ENCODE measurements at regions not wholly inside any gene's neighbourhood (a gene's known extent, or its start where the extent isn't known, plus 50 kb on each side); places are given as distances from the start of the nearest gene placed in this dataset.

DNA sequence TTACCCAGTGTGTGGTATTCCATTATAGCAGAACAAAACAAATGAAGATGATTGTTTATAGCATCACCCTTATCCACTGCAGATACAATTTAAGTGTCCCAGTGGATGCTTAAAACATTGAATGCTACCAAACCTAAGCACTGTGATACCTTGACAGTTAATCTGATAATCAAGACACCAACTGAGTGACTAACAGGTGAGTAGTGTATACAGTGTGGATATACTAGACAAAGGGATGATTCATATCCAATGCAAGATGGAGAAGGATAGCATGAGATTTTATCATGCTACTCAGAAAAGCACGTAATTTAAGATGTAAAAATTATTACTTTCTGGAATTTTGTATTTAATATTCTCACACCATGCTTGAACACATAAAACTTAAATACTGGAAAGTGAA lies 1449.0 kb downstream of the OTOL1 start (continued):
- TF ChIP-seq CUX1 (IDR thresholded peaks at IDR 0.05; ENCODE audit: insufficient replicate concordance, low read depth, low read length): no peak
- no peak for TF ChIP-seq BCL11A (IDR thresholded peaks at IDR 0.05; ENCODE audit: low read depth, low read length)
- TF ChIP-seq, protein P1, sequence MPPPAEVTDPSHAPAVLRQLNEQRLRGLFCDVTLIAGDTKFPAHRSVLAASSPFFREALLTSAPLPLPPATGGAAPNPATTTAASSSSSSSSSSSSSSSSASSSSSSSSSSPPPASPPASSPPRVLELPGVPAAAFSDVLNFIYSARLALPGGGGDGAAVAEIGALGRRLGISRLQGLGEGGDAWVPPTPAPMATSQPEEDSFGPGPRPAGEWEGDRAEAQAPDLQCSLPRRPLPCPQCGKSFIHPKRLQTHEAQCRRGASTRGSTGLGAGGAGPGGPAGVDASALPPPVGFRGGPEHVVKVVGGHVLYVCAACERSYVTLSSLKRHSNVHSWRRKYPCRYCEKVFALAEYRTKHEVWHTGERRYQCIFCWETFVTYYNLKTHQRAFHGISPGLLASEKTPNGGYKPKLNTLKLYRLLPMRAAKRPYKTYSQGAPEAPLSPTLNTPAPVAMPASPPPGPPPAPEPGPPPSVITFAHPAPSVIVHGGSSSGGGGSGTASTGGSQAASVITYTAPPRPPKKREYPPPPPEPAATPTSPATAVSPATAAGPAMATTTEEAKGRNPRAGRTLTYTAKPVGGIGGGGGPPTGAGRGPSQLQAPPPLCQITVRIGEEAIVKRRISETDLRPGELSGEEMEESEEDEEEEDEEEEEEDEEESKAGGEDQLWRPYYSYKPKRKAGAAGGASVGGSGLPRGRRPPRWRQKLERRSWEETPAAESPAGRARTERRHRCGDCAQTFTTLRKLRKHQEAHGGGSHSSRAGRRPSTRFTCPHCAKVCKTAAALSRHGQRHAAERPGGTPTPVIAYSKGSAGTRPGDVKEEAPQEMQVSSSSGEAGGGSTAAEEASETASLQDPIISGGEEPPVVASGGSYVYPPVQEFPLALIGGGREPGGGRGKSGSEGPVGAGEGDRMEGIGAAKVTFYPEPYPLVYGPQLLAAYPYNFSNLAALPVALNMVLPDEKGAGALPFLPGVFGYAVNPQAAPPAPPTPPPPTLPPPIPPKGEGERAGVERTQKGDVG (CRISPR knock-in tag; IDR thresholded peaks at IDR 0.05): no peak
- TF ChIP-seq CREB1 (IDR thresholded peaks at IDR 0.05; ENCODE audit: low read depth): no peak
- TF ChIP-seq PKNOX1 (IDR thresholded peaks at IDR 0.05): no peak
- TF ChIP-seq ASH2L (IDR thresholded peaks at IDR 0.05; ENCODE audit: borderline replicate concordance, low read depth): no peak
- TF ChIP-seq ZNF274 (IDR thresholded peaks at IDR 0.05; ENCODE audit: insufficient read depth, insufficient read length): no peak
- no peak for TF ChIP-seq HDGF (IDR thresholded peaks at IDR 0.05)
- TF ChIP-seq MYC (IDR thresholded peaks at IDR 0.05; ENCODE audit: insufficient read depth, insufficient read length, insufficient replicate concordance, low read length, severe bottlenecking): no peak
- TF ChIP-seq FOS (IDR thresholded peaks at IDR 0.05; ENCODE audit: borderline replicate concordance, extremely low read depth, insufficient read length): no peak
- no peak for TF ChIP-seq NBN (IDR thresholded peaks at IDR 0.05)
- no peak for TF ChIP-seq KLF5 (IDR thresholded peaks at IDR 0.05; ENCODE audit: partially characterized antibody)
- TF ChIP-seq, protein P2, sequence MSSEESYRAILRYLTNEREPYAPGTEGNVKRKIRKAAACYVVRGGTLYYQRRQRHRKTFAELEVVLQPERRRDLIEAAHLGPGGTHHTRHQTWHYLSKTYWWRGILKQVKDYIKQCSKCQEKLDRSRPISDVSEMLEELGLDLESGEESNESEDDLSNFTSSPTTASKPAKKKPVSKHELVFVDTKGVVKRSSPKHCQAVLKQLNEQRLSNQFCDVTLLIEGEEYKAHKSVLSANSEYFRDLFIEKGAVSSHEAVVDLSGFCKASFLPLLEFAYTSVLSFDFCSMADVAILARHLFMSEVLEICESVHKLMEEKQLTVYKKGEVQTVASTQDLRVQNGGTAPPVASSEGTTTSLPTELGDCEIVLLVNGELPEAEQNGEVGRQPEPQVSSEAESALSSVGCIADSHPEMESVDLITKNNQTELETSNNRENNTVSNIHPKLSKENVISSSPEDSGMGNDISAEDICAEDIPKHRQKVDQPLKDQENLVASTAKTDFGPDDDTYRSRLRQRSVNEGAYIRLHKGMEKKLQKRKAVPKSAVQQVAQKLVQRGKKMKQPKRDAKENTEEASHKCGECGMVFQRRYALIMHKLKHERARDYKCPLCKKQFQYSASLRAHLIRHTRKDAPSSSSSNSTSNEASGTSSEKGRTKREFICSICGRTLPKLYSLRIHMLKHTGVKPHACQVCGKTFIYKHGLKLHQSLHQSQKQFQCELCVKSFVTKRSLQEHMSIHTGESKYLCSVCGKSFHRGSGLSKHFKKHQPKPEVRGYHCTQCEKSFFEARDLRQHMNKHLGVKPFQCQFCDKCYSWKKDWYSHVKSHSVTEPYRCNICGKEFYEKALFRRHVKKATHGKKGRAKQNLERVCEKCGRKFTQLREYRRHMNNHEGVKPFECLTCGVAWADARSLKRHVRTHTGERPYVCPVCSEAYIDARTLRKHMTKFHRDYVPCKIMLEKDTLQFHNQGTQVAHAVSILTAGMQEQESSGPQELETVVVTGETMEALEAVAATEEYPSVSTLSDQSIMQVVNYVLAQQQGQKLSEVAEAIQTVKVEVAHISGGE (CRISPR knock-in tag; IDR thresholded peaks at IDR 0.05): no peak
- no peak for TF ChIP-seq HCFC1 (IDR thresholded peaks at IDR 0.05; ENCODE audit: low read length)
- no peak for TF ChIP-seq BACH1 (IDR thresholded peaks at IDR 0.05; ENCODE audit: borderline replicate concordance)
